HepG2 (cell line): ENCODE measurements at regions not wholly inside any gene's neighbourhood (a gene's known extent, or its start where the extent isn't known, plus 50 kb on each side); places are given as distances from the start of the nearest gene placed in this dataset.

Experiments
- ATAC-seq: fragments of 200-7000 bp; cut with Tn5 transposase; 3 replicates; pipeline ENCODE4 v1.9.1; 2020; ENCODE audit warnings: mild to moderate bottlenecking, moderate library complexity
- BruUV-seq: library from RNA; stranded (reverse); fragments of 400-500 nt; replicated peaks from 2 replicates; lab custom pipeline; 2021; lab: Mats Ljungman, UMichigan
- CTCF ChIA-PET: fragments of 300-600 bp; formaldehyde crosslinking; extraction: SDS; loops from one replicate; lab custom pipeline; 2021; ENCODE audit warnings: low total read pairs, inconsistent platforms, low intra/inter-chr PET ratio; lab: Yijun Ruan, JAX
- POLR2A ChIA-PET: fragments of 350-600 bp; sonication (Branson Sonifier 250); formaldehyde crosslinking; loops from one replicate; lab custom pipeline; 2020; ENCODE audit warnings: antibody characterized with exemption, inconsistent platforms; lab: Yijun Ruan, JAX
- DNase-seq: peaks from one replicate; pipeline ENCODE4 v3.0.0-alpha.2; 2015; ENCODE audit warnings: low spot score
- FAIRE-seq: peaks from 3 replicates; lab custom pipeline; 2011; peaks lifted over from hg19 to GRCh38; lab: Jason Lieb, UNC
- H2AFZ ChIP-seq: one replicate; pipeline ENCODE4 v1.6.1; 2011; ENCODE audit warnings: low read length, inconsistent platforms
- H3K27ac ChIP-seq: fragments of 300-600 bp; 3 replicates; pipeline ENCODE4 v1.8.0; 2011; ENCODE audit warnings: mixed run types, mild to moderate bottlenecking, mixed read lengths, low read length, inconsistent platforms; ENCODE audit not compliant: insufficient read depth; ENCODE audit errors: extremely low read length
- H3K27me3 ChIP-seq, 2 experiments: fragments of 200-600 bp in 1 of 2; 2 replicates in 1 of 2; 3 replicates in 1 of 2; pipeline versions ENCODE4 v1.6.0 to v1.8.0; 2011; ENCODE audit warnings: low read length in 2 of 2, mild to moderate bottlenecking in 2 of 2, moderate library complexity in 2 of 2, inconsistent platforms in 1 of 2; ENCODE audit not compliant: insufficient read depth in 2 of 2, control insufficient read depth in 1 of 2
- H3K36me3 ChIP-seq, 2 experiments: fragments of 200-600 bp in 1 of 2; replicated peaks in 1 of 2; 2 replicates in 1 of 2; 3 replicates in 1 of 2; pipeline versions ENCODE4 v1.5.1 to v1.8.0; 2011; ENCODE audit warnings: low read length in 2 of 2, inconsistent platforms in 1 of 2; ENCODE audit not compliant: insufficient read depth in 2 of 2, control insufficient read depth in 1 of 2
- H3K4me1 ChIP-seq: 2 replicates; pipeline ENCODE4 v1.5.1; 2012; ENCODE audit warnings: low read length, inconsistent platforms; ENCODE audit not compliant: insufficient read depth
- H3K4me2 ChIP-seq: 2 replicates; pipeline ENCODE4 v1.6.0; 2011; ENCODE audit warnings: low read depth, low read length, inconsistent platforms
- H3K4me3 ChIP-seq, 3 experiments: fragments of 200-600 bp in 1 of 3; sonication (generic), shearing (Covaris generic) in 1 of 3; replicated peaks in 1 of 3; 2 replicates each; pipeline ENCODE4 v1.5.1; 2011 to 2016; ENCODE audit warnings: low read length in 3 of 3, inconsistent platforms in 2 of 3, low read depth in 2 of 3, mild to moderate bottlenecking in 2 of 3, control low read depth in 1 of 3, mixed read lengths in 1 of 3; ENCODE audit not compliant: insufficient read depth in 1 of 3
- H3K79me2 ChIP-seq: one replicate; pipeline ENCODE4 v1.6.1; 2011; ENCODE audit warnings: low read length, inconsistent platforms; ENCODE audit not compliant: insufficient read depth
- H3K9ac ChIP-seq: 2 replicates; pipeline ENCODE4 v1.6.0; 2011; ENCODE audit warnings: mild to moderate bottlenecking, low read depth, low read length, inconsistent platforms; ENCODE audit not compliant: insufficient read depth
- H3K9me3 ChIP-seq: 2 replicates; pipeline ENCODE4 v1.5.1; 2012; ENCODE audit warnings: mild to moderate bottlenecking, low read length
- H4K20me1 ChIP-seq: 2 replicates; pipeline ENCODE4 v1.6.0; 2011; ENCODE audit warnings: inconsistent platforms, mild to moderate bottlenecking, low read length, moderate library complexity; ENCODE audit not compliant: insufficient read depth
- ETV5 ChIP-seq: IDR thresholded peaks from 2 replicates; pipeline ENCODE4 v1.6.1; 2018; ENCODE audit warnings: missing biosample characterization, missing genetic modification reagents, inconsistent platforms, borderline replicate concordance
- KIAA2018 ChIP-seq: sonication (generic); formaldehyde crosslinking; IDR thresholded peaks from 2 replicates; pipeline ENCODE4 v1.5.0; 2020; ENCODE audit warnings: mild to moderate bottlenecking, missing genetic modification reagents, borderline replicate concordance
- REST ChIP-seq, 2 experiments: IDR thresholded peaks; 2 replicates each; pipeline ENCODE4 v1.6.1; 2011 to 2012; ENCODE audit warnings: low read length in 2 of 2, borderline replicate concordance in 1 of 2, low read depth in 1 of 2, mild to moderate bottlenecking in 1 of 2, moderate library complexity in 1 of 2
- SMC3 ChIP-seq: IDR thresholded peaks from 2 replicates; pipeline ENCODE4 v1.6.1; 2011; ENCODE audit warnings: low read length, improper control_type of control experiment
- THRA ChIP-seq: sonication (generic); formaldehyde crosslinking; IDR thresholded peaks from 2 replicates; pipeline ENCODE4 v1.4.0; 2020; ENCODE audit warnings: missing genetic modification reagents, borderline replicate concordance
- ZFP41 ChIP-seq: sonication (generic); formaldehyde crosslinking; IDR thresholded peaks from 2 replicates; pipeline ENCODE4 v1.4.0; 2020; ENCODE audit warnings: mild to moderate bottlenecking, missing genetic modification reagents, borderline replicate concordance
- ZNF34 ChIP-seq: sonication (generic); formaldehyde crosslinking; IDR thresholded peaks from 2 replicates; pipeline ENCODE4 v1.4.0; 2020; ENCODE audit warnings: mild to moderate bottlenecking, missing genetic modification reagents, borderline replicate concordance
- ZNF775 ChIP-seq: sonication (generic); formaldehyde crosslinking; IDR thresholded peaks from 2 replicates; pipeline ENCODE4 v1.4.0; 2020; ENCODE audit warnings: missing genetic modification reagents, mild to moderate bottlenecking, moderate library complexity, borderline replicate concordance
- ZSCAN22 ChIP-seq: sonication (generic); formaldehyde crosslinking; IDR thresholded peaks from 2 replicates; pipeline ENCODE4 v1.4.0; 2020; ENCODE audit warnings: mild to moderate bottlenecking, missing genetic modification reagents
- WGBS: methylation state at CpG from one replicate; pipeline ENCODE4 v1.1.6; 2017; ENCODE audit warnings: low lambda C conversion rate; 5-methylcytosine and 5-hydroxymethylcytosine counted together
- in situ Hi-C: cut with HindIII; loops from 2 replicates; pipeline ENCODE4 v1.10.0; 2017; ENCODE audit warnings: low pct_unique_long_range_greater_than_20kb; ENCODE audit not compliant: extremely low pct_ligation_motif_present
- intact Hi-C: fragments of 100-400 bp; cut with micrococcal nuclease; formaldehyde crosslinking; loops from one replicate; pipeline ENCODE4 v1.10.0; 2022; ENCODE audit not compliant: unreplicated experiment

- no peak for TF ChIP-seq KIAA2018 (CRISPR knock-in tag)
Observed at GRCh38 chr16:35533683-35534082, 2074.3 kb downstream of the TP53TG3F start (continued).

- in situ Hi-C loops, result no loop called here
- Histone ChIP-seq H3K79me2 (no peaks in the 10 kb centered on the region), H3K4me1 (no peaks in the 10 kb centered on the region), H4K20me1 (no peaks in the 10 kb centered on the region), H3K27ac (no peak overlapping the region), H3K9me3 (peaks cover 92% of the 10 kb centered on the region), H2AFZ (no peak overlapping the region), H3K4me3 (no peak overlapping the region), H3K27me3 (no peaks in the 10 kb centered on the region), H3K36me3 (no peaks in the 10 kb centered on the region)
- CTCF ChIA-PET, result no interaction called here
- intact Hi-C loops, result no loop called here
- ATAC-seq, result no peak
- no peak for FAIRE-seq
- TF ChIP-seq SMC3 (no peak), ZFP41 (CRISPR knock-in tag) (no peak), ZNF775 (CRISPR knock-in tag) (no peak), THRA (CRISPR knock-in tag) (no peak), REST (IDR thresholded peaks at IDR 0.05; ENCODE audit: borderline replicate concordance in 1 of 2, low read depth in 1 of 2, low read length in 2 of 2) (no peak), ZNF34 (CRISPR knock-in tag) (no peak), ETV5 (CRISPR knock-in tag) (no peak), ZSCAN22 (CRISPR knock-in tag) (no peak)
- TF ChIP-seq, all 625 proteins: peak for 0
- no TSS peak for BruUV-seq
- DNase-seq, result no peak
- no peak overlapping the region for H3K4me2 ChIP-seq
- POLR2A ChIA-PET, result no interaction called here
- H3K9ac ChIP-seq, result no peak overlapping the region
- 66% methylated on average over 27 of the region's 27 CpGs for WGBS
Observed at GRCh38 chr16:35543486-35543885, 2084.1 kb downstream of the TP53TG3F start.
